ENCODE measurements at regions not wholly inside any gene's neighbourhood (a gene's known extent, or its start where the extent isn't known, plus 50 kb on each side); places are given as distances from the start of the nearest gene placed in this dataset.
A peak's percentile ranks its signal among the peaks of the same experiment; 100 is the strongest.

DNA sequence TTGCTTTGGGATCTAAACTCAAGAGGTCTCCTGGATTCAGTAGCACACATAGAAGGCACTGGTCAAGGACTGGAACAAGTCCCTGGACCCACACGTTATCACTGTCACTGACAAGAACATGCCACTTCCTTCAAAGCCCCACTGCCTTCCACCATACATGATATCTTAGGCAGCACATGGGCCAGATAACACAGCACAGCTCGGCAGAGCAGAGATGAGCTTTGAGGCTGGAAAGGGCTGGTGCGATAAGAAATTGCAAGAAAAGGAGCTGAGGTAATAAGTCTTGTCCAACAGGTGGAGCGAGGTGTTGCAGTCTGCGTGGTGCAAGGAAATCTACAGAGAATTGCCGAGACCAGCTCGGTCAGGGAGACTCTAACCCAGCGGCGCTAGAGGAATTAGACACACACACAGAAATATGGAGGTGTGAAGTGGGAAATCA lies 139.8 kb upstream of the CDK13 start (continued):
- TF ChIP-seq CBFB (CRISPR knock-in tag; IDR thresholded peaks at IDR 0.05) (peak; percentile 27; the same call in 1 of the 2 replicates), TAL1 (IDR thresholded peaks at IDR 0.05) (peak; percentile 99), ZFP30 (CRISPR knock-in tag; IDR thresholded peaks at IDR 0.05; ENCODE audit: borderline replicate concordance) (no peak), ZNF311 (CRISPR knock-in tag; IDR thresholded peaks at IDR 0.05) (no peak), EP300 (IDR thresholded peaks at IDR 0.05; ENCODE audit: low read length) (peak; percentile 95), ZNF431 (CRISPR knock-in tag; IDR thresholded peaks at IDR 0.05) (no peak; the same call in 1 of the 2 replicates), ARID3A (IDR thresholded peaks at IDR 0.05; ENCODE audit: borderline replicate concordance, low read depth, low read length) (0 out of 2 replicates have a peak, but pooled peaks have one; percentile 53), HIVEP1 (CRISPR knock-in tag; IDR thresholded peaks at IDR 0.05) (no peak), CTCFL (IDR thresholded peaks at IDR 0.05; ENCODE audit: borderline replicate concordance, insufficient read depth, low read depth, low read length, poor library complexity, severe bottlenecking) (no peak), ZC3H11A (IDR thresholded peaks at IDR 0.05; ENCODE audit: low read depth, low read length) (no peak), CC2D1A (IDR thresholded peaks at IDR 0.05) (peak; percentile 98; the same call in 1 of the 2 replicates), BRD9 (IDR thresholded peaks at IDR 0.05; ENCODE audit: low read depth, partially characterized antibody) (no peak), SAFB2 (IDR thresholded peaks at IDR 0.05; ENCODE audit: borderline replicate concordance, low read depth, low read length, severe bottlenecking) (no peak), SNIP1 (IDR thresholded peaks at IDR 0.05; ENCODE audit: low read depth) (no peak), ZEB2 (IDR thresholded peaks at IDR 0.05) (peak; percentile 95), DEAF1 (CRISPR knock-in tag; IDR thresholded peaks at IDR 0.05) (no peak), ILF3 (IDR thresholded peaks at IDR 0.05; ENCODE audit: borderline replicate concordance) (no peak), STAG1 (CRISPR knock-in tag; IDR thresholded peaks at IDR 0.05; ENCODE audit: borderline replicate concordance) (no peak), ZNF212 (CRISPR knock-in tag; IDR thresholded peaks at IDR 0.05) (no peak), MTA1 (IDR thresholded peaks at IDR 0.05; ENCODE audit: borderline replicate concordance) (peak; percentile 76; the same call in 1 of the 2 replicates), RBBP5 (IDR thresholded peaks at IDR 0.05; ENCODE audit: borderline replicate concordance, insufficient read depth, low read length, poor library complexity, severe bottlenecking) (no peak), ZNF184 (CRISPR knock-in tag; IDR thresholded peaks at IDR 0.05) (no peak), POU5F1 (IDR thresholded peaks at IDR 0.05; ENCODE audit: borderline replicate concordance, low read depth, low read length, partially characterized antibody) (no peak)
- TF ChIP-seq, protein P1, sequence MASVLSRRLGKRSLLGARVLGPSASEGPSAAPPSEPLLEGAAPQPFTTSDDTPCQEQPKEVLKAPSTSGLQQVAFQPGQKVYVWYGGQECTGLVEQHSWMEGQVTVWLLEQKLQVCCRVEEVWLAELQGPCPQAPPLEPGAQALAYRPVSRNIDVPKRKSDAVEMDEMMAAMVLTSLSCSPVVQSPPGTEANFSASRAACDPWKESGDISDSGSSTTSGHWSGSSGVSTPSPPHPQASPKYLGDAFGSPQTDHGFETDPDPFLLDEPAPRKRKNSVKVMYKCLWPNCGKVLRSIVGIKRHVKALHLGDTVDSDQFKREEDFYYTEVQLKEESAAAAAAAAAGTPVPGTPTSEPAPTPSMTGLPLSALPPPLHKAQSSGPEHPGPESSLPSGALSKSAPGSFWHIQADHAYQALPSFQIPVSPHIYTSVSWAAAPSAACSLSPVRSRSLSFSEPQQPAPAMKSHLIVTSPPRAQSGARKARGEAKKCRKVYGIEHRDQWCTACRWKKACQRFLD (CRISPR knock-in tag; IDR thresholded peaks at IDR 0.05): peak; percentile 88; the same call in 1 of the 2 replicates

Measured in K562 (cell line).